K562 (cell line): ENCODE measurements at regions not wholly inside any gene's neighbourhood (a gene's known extent, or its start where the extent isn't known, plus 50 kb on each side); places are given as distances from the start of the nearest gene placed in this dataset.

ENCODE experiments used
- ATAC-seq: fragments of 200-7000 bp; cut with Tn5 transposase; 3 replicates; pipeline ENCODE4 v1.9.1; 2020; ENCODE audit warnings: moderate library complexity
- BruUV-seq: library from RNA; stranded (reverse); fragments of 400-500 nt; replicated peaks from 2 replicates; lab custom pipeline; 2021; lab: Mats Ljungman, UMichigan
- CTCF ChIA-PET: fragments of 300-600 bp; formaldehyde crosslinking; extraction: SDS; loops from one replicate; lab custom pipeline; 2021; ENCODE audit warnings: low intra/inter-chr PET ratio; lab: Yijun Ruan, JAX
- POLR2A ChIA-PET: fragments of 300-600, 350-650 bp; sonication (Branson Sonifier 250); formaldehyde crosslinking; extraction: SDS; loops from one replicate; lab custom pipeline; 2021; ENCODE audit warnings: antibody characterized with exemption, inconsistent platforms; lab: Yijun Ruan, JAX
- DNase-seq, 4 experiments: peaks; one replicate each; pipeline versions ENCODE4 v3.0.0 to v3.0.0-alpha.2; 2011 to 2018; ENCODE audit warnings: low spot score in 3 of 4, mixed read lengths in 3 of 4; ENCODE audit errors: extremely low read depth in 1 of 4
- FAIRE-seq: peaks from 2 replicates; lab custom pipeline; 2011; peaks lifted over from hg19 to GRCh38; lab: Jason Lieb, UNC
- H2AFZ ChIP-seq: 2 replicates; pipeline ENCODE4 v1.6.0; 2011; ENCODE audit warnings: low read depth, low read length, control low read depth, inconsistent platforms
- H3K27ac ChIP-seq: fragments of 200-600 bp; 3 replicates; pipeline ENCODE4 v1.8.0; 2011; ENCODE audit warnings: low read depth, mild to moderate bottlenecking, control low read depth, inconsistent platforms, low read length, moderate library complexity, mixed read lengths; ENCODE audit errors: extremely low read depth
- H3K27me3 ChIP-seq, 2 experiments: fragments of 300-600 bp in 1 of 2; 2 replicates in 1 of 2; 3 replicates in 1 of 2; pipeline versions ENCODE4 v1.6.0 to v1.8.0; 2011; ENCODE audit warnings: inconsistent platforms in 2 of 2, low read length in 2 of 2, mild to moderate bottlenecking in 1 of 2, mixed read lengths in 1 of 2, moderate library complexity in 1 of 2; ENCODE audit not compliant: control insufficient read depth in 2 of 2, insufficient read depth in 2 of 2
- H3K36me3 ChIP-seq: fragments of 300-600 bp; 3 replicates; pipeline ENCODE4 v1.8.0; 2011; ENCODE audit warnings: mild to moderate bottlenecking, low read length, inconsistent platforms; ENCODE audit not compliant: control insufficient read depth, insufficient read depth
- H3K4me1 ChIP-seq, 2 experiments: fragments of 200-600 bp in 1 of 2; replicated peaks in 1 of 2; 2 replicates in 1 of 2; 3 replicates in 1 of 2; pipeline versions ENCODE4 v1.5.1 to v1.8.0; 2011; ENCODE audit warnings: inconsistent platforms in 2 of 2, low read length in 2 of 2, mild to moderate bottlenecking in 1 of 2, mixed read lengths in 1 of 2, moderate library complexity in 1 of 2; ENCODE audit not compliant: control insufficient read depth in 2 of 2, insufficient read depth in 2 of 2
- H3K4me2 ChIP-seq: 2 replicates; pipeline ENCODE4 v1.6.1; 2011; ENCODE audit warnings: low read length, control low read depth, inconsistent platforms, mixed read lengths; ENCODE audit not compliant: insufficient read depth
- H3K4me3 ChIP-seq: fragments of 200-600 bp; sonication (generic), shearing (Covaris generic); 2 replicates; pipeline ENCODE4 v1.5.1; 2016; ENCODE audit warnings: control low read depth, inconsistent platforms
- H3K79me2 ChIP-seq: fragments of 200-600 bp; 3 replicates; pipeline ENCODE4 v1.8.0; 2011; ENCODE audit warnings: low read length, inconsistent platforms; ENCODE audit not compliant: control insufficient read depth, insufficient read depth
- H3K9ac ChIP-seq, 2 experiments: 2 replicates each; pipeline versions ENCODE4 v1.6.0 to v1.6.1; 2011; ENCODE audit warnings: low read depth in 2 of 2, low read length in 2 of 2, control low read depth in 1 of 2, inconsistent platforms in 1 of 2, mild to moderate bottlenecking in 1 of 2, mixed read lengths in 1 of 2; ENCODE audit not compliant: insufficient read depth in 1 of 2
- H3K9me1 ChIP-seq: one replicate; pipeline ENCODE4 v1.6.0; 2011; ENCODE audit warnings: inconsistent platforms, mild to moderate bottlenecking, low read length, moderate library complexity; ENCODE audit not compliant: control insufficient read depth, insufficient read depth
- H3K9me3 ChIP-seq: replicated peaks from 2 replicates; pipeline ENCODE4 v1.5.1; 2011; ENCODE audit warnings: low read depth, low read length, inconsistent platforms; ENCODE audit not compliant: control insufficient read depth, insufficient read depth
- H4K20me1 ChIP-seq: replicated peaks from 2 replicates; pipeline ENCODE4 v1.6.1; 2011; ENCODE audit warnings: low read length, inconsistent platforms, mixed read lengths; ENCODE audit not compliant: control insufficient read depth, insufficient read depth
- ATF3 ChIP-seq, 2 experiments: fragments of 450-650 bp in 1 of 2; sonication (generic) in 1 of 2; formaldehyde crosslinking in 1 of 2; IDR thresholded peaks in 1 of 2; conservative IDR thresholded peaks in 1 of 2; 2 replicates each; pipeline versions ENCODE4 v1.6.1 to v1.8.1; 2016 to 2023; ENCODE audit warnings: mild to moderate bottlenecking in 2 of 2, moderate library complexity in 2 of 2, inconsistent platforms in 1 of 2, missing genetic modification reagents in 1 of 2
- CBFB ChIP-seq: sonication (generic); formaldehyde crosslinking; IDR thresholded peaks from 2 replicates; pipeline ENCODE4 v1.4.0; 2020; ENCODE audit warnings: mild to moderate bottlenecking, missing genetic modification reagents
- MTF1 ChIP-seq: fragments of 250-450 bp; sonication (Bioruptor Pico); IDR thresholded peaks from 2 replicates; pipeline ENCODE4 v1.9.0; 2021; ENCODE audit warnings: moderate library complexity, mild to moderate bottlenecking, inconsistent platforms, borderline replicate concordance
- PBX2 ChIP-seq, 2 experiments: IDR thresholded peaks in 1 of 2; conservative IDR thresholded peaks in 1 of 2; 2 replicates each; pipeline ENCODE4 v1.6.1; 2016; ENCODE audit warnings: low read depth in 2 of 2, mild to moderate bottlenecking in 1 of 2, missing compliant biosample characterization in 1 of 2, missing genetic modification characterization in 1 of 2, moderate library complexity in 1 of 2
- PCBP1 ChIP-seq: fragments of 200-400 bp; formaldehyde crosslinking; IDR thresholded peaks from 2 replicates; pipeline ENCODE4 v1.6.1; 2018; ENCODE audit warnings: mild to moderate bottlenecking, low read depth, low read length; ENCODE audit not compliant: poor library complexity, severe bottlenecking
- PHTF2 ChIP-seq: fragments of 250-450 bp; sonication (Bioruptor Pico); IDR thresholded peaks from 2 replicates; pipeline ENCODE4 v1.5.0; 2021; ENCODE audit warnings: mild to moderate bottlenecking
- RBM34 ChIP-seq: fragments of 200-400 bp; formaldehyde crosslinking; IDR thresholded peaks from 2 replicates; pipeline ENCODE4 v1.6.1; 2018; ENCODE audit warnings: low read length, borderline replicate concordance; ENCODE audit not compliant: insufficient read depth
- RREB1 ChIP-seq: fragments of 250-450 bp; sonication (Bioruptor Pico); IDR thresholded peaks from 2 replicates; pipeline ENCODE4 v1.4.0; 2020
- SAP30 ChIP-seq: fragments of 200-600 bp; sonication (generic); IDR thresholded peaks from 2 replicates; pipeline ENCODE4 v1.6.1; 2012; ENCODE audit warnings: borderline replicate concordance, low read depth, mild to moderate bottlenecking, moderate library complexity, low read length, control low read depth, inconsistent platforms; ENCODE audit not compliant: insufficient read depth, poor library complexity, severe bottlenecking
- ZNF444 ChIP-seq: fragments of 250-450 bp; sonication (Bioruptor Pico); IDR thresholded peaks from 2 replicates; pipeline ENCODE4 v1.4.0; 2020; ENCODE audit warnings: mild to moderate bottlenecking, moderate library complexity
- WGBS: fragments of 100-300 bp; shearing (Covaris generic); methylation state at CpG from one replicate; pipeline ENCODE4 v1.1.6; 2016; ENCODE audit warnings: low coverage, mixed read lengths; ENCODE audit not compliant: insufficient coverage; ENCODE audit errors: missing lambda C conversion rate; 5-methylcytosine and 5-hydroxymethylcytosine counted together
- in situ Hi-C: fragments of 300-500 bp; cut with MboI; formaldehyde crosslinking; loops from 4 replicates; pipeline ENCODE4 v1.15.0; 2018; ENCODE audit warnings: inconsistent platforms, mixed read lengths
- intact Hi-C: fragments of 100-400 bp; cut with micrococcal nuclease; formaldehyde crosslinking; loops from 2 replicates; pipeline ENCODE4 v1.14.2; 2022

DNA sequence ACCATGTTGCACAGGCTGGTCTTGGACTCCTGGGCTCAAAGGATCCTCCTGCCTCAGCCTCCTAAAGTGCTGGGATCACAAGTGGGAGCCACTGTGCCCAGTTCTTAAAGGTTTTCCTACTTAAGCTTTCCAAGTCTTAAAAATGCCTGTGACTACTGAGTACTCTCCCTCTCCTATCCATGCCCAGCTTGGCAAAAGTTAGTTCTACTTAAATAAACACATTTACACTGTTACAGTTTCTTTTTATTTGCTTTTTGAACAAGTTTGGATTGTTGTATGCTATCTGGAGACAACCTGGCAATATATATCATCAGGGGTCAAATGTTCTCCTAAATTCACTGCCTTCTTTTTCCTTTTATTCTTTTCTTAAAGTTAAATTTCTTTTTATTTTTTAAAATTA, 61.0 kb upstream of the GCM1 start (continued):
- no peak for TF ChIP-seq ZNF444 (CRISPR knock-in tag)
- no peak for TF ChIP-seq PHTF2 (CRISPR knock-in tag)

DNA sequence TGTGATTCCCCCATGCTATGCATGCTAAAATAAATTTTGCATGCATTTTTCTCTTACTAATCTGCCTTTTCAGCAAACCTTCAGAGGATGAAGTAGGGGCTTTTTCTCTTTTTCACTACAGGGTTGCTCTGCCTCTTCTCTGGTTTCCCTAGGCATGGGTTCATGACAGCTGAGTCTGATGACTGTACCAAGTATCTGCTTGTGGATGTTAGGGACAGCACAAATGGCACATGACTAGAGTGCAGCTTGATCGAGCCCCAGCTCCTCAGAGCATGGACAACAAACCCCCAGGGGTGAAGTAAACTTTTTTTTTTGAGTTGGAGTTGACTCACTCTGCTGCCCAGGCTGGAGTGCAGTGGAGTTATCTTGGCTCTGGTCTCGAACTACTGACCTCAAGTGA, 57.1 kb upstream of the GCM1 start:
- H3K4me2 ChIP-seq, result no peak overlapping the region
- H3K4me1 ChIP-seq, result no peaks in the 10 kb centered on the region; a peak in 1 of 5 replicates
- no peaks in the 10 kb centered on the region; the same call in 1 of the 2 replicates for H3K9me3 ChIP-seq
- ChIA-PET POLR2A (interaction anchor here (0.7 kb wide), 1 partner anchor 489 kb away, joined by 3 read pairs; no protein-coding TSS in a partner anchor), CTCF (no interaction called here)
- ATAC-seq (no peak), FAIRE-seq (no peak), DNase-seq (no peak)
- no peak overlapping the region for H3K27ac ChIP-seq
- intact Hi-C loops (no loop called here), in situ Hi-C loops (no loop called here)
- H3K36me3 ChIP-seq, result no peaks in the 10 kb centered on the region
- H4K20me1 ChIP-seq, result no peaks in the 10 kb centered on the region
- no peaks in the 10 kb centered on the region for H3K79me2 ChIP-seq
- peaks cover 0 to 11% of the 10 kb centered on the region in 2 experiments; a peak in 3 of 5 replicates for H3K27me3 ChIP-seq
- BruUV-seq, result no TSS peak
- no peaks in the 10 kb centered on the region for H3K9me1 ChIP-seq
- no peak overlapping the region for H3K4me3 ChIP-seq
- no peak overlapping the region for H2AFZ ChIP-seq
- no peak overlapping the region for H3K9ac ChIP-seq
- 5% methylated on average over 2 of the region's 2 CpGs for WGBS
- TF ChIP-seq RBM34 (no peak), PCBP1 (no peak), RREB1 (CRISPR knock-in tag) (no peak), MTF1 (CRISPR knock-in tag) (no peak), PBX2 (CRISPR knock-in tag; IDR thresholded peaks at IDR 0.05; ENCODE audit: low read depth) (no peak), PBX2 (tag; conservative IDR thresholded peaks at IDR 0.05; ENCODE audit: low read depth) (no peak), SAP30 (no peak), CBFB (CRISPR knock-in tag) (no peak), ATF3 (IDR thresholded peaks at IDR 0.05) (no peak), ATF3 (CRISPR knock-in tag; conservative IDR thresholded peaks at IDR 0.05) (no peak)
